ENCODE measurements at regions not wholly inside any gene's neighbourhood (a gene's known extent, or its start where the extent isn't known, plus 50 kb on each side); places are given as distances from the start of the nearest gene placed in this dataset.

DNA sequence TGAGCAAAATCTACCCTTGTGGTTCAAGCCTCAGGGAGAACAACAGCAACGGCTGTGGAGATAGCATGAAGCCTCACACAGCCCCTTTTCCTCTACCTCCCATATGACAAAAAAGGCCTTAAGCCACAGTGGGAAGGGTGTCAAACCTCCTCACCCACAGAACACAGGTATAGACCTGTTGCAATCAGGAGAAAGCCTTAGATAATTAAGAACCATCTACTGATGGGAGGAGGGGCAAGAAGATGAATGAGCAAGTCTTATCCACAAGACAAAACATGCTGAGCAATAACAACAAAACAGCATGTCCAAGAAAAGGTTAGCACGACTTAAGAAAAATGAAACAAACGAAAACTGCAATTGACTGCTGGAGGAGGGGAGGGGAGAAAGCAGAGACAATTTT is 272.9 kb upstream of the BCHE start:
- H3K36me3 ChIP-seq (ENCODE audit: control insufficient read depth in 2 of 2, extremely low read depth in 1 of 2, insufficient read depth in 2 of 2, low read length in 2 of 2): no peaks in the 10 kb centered on the region
- no peaks in the 10 kb centered on the region for H3K9me3 ChIP-seq (ENCODE audit: control insufficient read depth, low read depth, low read length)
- H3K4me1 ChIP-seq (ENCODE audit: control insufficient read depth, extremely low read depth, insufficient read depth, low read length): peaks cover 13% of the 10 kb centered on the region
- no peaks in the 10 kb centered on the region for H4K20me1 ChIP-seq (ENCODE audit: control insufficient read depth, extremely low read depth, insufficient read depth, low read length)
- peak overlapping the region in 2 of 3 experiments; percentile 6 to 45 for H3K4me3 ChIP-seq (ENCODE audit: control insufficient read depth in 2 of 3, extremely low read depth in 1 of 3, insufficient read depth in 2 of 3, low read depth in 1 of 3, low read length in 3 of 3)
- peak overlapping the region; percentile 39 for H3K27ac ChIP-seq (ENCODE audit: control insufficient read depth, insufficient read depth, low read length)
- H2AFZ ChIP-seq (ENCODE audit: control insufficient read depth, low read length): peak overlapping the region; percentile 35
- H3K79me2 ChIP-seq (ENCODE audit: control insufficient read depth, insufficient read depth, low read length): no peaks in the 10 kb centered on the region
- dilution Hi-C loops (cut with MboI; ENCODE audit: extremely low pct_ligation_motif_present, low sequenced_read_pairs): no loop called here
- H3K4me2 ChIP-seq (ENCODE audit: control insufficient read depth, extremely low read depth, insufficient read depth, low read depth, low read length): peak overlapping the region; percentile 80
- no peaks in the 10 kb centered on the region for H3K9me1 ChIP-seq (ENCODE audit: control insufficient read depth, extremely low read depth, insufficient read depth, low read length)
- H3K9ac ChIP-seq (ENCODE audit: control insufficient read depth, extremely low read depth, insufficient read depth, low read length): no peak overlapping the region
- TF ChIP-seq EZH2 (IDR thresholded peaks at IDR 0.05; ENCODE audit: low read length) (no peak), CTCF (optimal IDR thresholded peaks at IDR 0.05 in 1 of 3, IDR thresholded peaks at IDR 0.05 in 1 of 3, conservative IDR thresholded peaks at IDR 0.05 in 1 of 3; ENCODE audit: extremely low read depth in 1 of 3, insufficient read depth in 2 of 3, low read length in 3 of 3) (no peak)
- no peak for DNase-seq (ENCODE audit: low read depth, low spot score)
- no peaks in the 10 kb centered on the region for H3K27me3 ChIP-seq (ENCODE audit: control insufficient read depth, extremely low read depth, insufficient read depth, low read length)
- FAIRE-seq: peak; percentile 93

- H3K36me3 ChIP-seq (ENCODE audit: control insufficient read depth in 2 of 2, extremely low read depth in 1 of 2, insufficient read depth in 2 of 2, low read length in 2 of 2): no peaks in the 10 kb centered on the region
- H3K9me1 ChIP-seq (ENCODE audit: control insufficient read depth, extremely low read depth, insufficient read depth, low read length): no peaks in the 10 kb centered on the region
- H3K9me3 ChIP-seq (ENCODE audit: control insufficient read depth, low read depth, low read length): no peaks in the 10 kb centered on the region
- TF ChIP-seq EZH2 (IDR thresholded peaks at IDR 0.05; ENCODE audit: low read length) (no peak), CTCF (optimal IDR thresholded peaks at IDR 0.05 in 1 of 3, IDR thresholded peaks at IDR 0.05 in 1 of 3, conservative IDR thresholded peaks at IDR 0.05 in 1 of 3; ENCODE audit: extremely low read depth in 1 of 3, insufficient read depth in 2 of 3, low read length in 3 of 3) (no peak)
- no peak for DNase-seq (ENCODE audit: low read depth, low spot score)
- dilution Hi-C loops (cut with MboI; ENCODE audit: extremely low pct_ligation_motif_present, low sequenced_read_pairs): no loop called here
- H2AFZ ChIP-seq (ENCODE audit: control insufficient read depth, low read length): no peak overlapping the region
- FAIRE-seq: no peak
- no peaks in the 10 kb centered on the region for H4K20me1 ChIP-seq (ENCODE audit: control insufficient read depth, extremely low read depth, insufficient read depth, low read length)
- no peak overlapping the region for H3K4me2 ChIP-seq (ENCODE audit: control insufficient read depth, extremely low read depth, insufficient read depth, low read depth, low read length)
- no peak overlapping the region for H3K9ac ChIP-seq (ENCODE audit: control insufficient read depth, extremely low read depth, insufficient read depth, low read length)
- H3K4me1 ChIP-seq (ENCODE audit: control insufficient read depth, extremely low read depth, insufficient read depth, low read length): peaks cover 6% of the 10 kb centered on the region
- no peaks in the 10 kb centered on the region for H3K79me2 ChIP-seq (ENCODE audit: control insufficient read depth, insufficient read depth, low read length)
- H3K27me3 ChIP-seq (ENCODE audit: control insufficient read depth, extremely low read depth, insufficient read depth, low read length): no peaks in the 10 kb centered on the region
- no peak overlapping the region for H3K4me3 ChIP-seq (ENCODE audit: control insufficient read depth in 2 of 3, extremely low read depth in 1 of 3, insufficient read depth in 2 of 3, low read depth in 1 of 3, low read length in 3 of 3)
- H3K27ac ChIP-seq (ENCODE audit: control insufficient read depth, insufficient read depth, low read length): no peak overlapping the region
Measured at GRCh38 chr3:166104938-166105337, 267.7 kb upstream of the BCHE start.

Measured in keratinocyte (primary cell).